Fibroblast of upper back skin (primary cell): ENCODE measurements at regions not wholly inside any gene's neighbourhood (a gene's known extent, or its start where the extent isn't known, plus 50 kb on each side); places are given as distances from the start of the nearest gene placed in this dataset.
A peak's percentile ranks its signal among the peaks of the same experiment; 100 is the strongest.

ENCODE experiments used
- DNase-seq: peaks from one replicate; pipeline ENCODE4 v3.0.0-alpha.2; 2013

DNA sequence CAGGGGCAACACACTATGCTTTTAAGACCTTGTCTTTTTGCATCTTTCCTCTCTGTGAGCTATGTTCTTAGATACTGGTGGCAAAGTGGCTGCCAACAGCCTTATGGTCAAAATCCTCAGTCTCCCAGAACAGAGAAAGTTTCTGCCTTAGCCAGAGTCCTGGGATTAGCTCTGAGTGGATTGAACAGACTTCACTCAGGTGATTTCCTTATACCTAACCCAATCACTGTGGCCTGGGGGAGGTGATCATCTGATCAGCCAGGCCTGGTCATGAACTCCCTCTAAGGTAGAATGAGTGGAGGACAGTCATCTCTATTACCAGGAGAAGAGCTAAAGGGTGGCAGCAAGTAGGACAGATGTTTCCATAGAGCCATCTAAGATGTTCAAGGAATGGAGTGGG, 218.5 kb upstream of the E2F8 start:
- DNase-seq: no peak

GRCh38 chr11:19458721-19459120, 218.0 kb upstream of the E2F8 start:
- no peak for DNase-seq

- DNase-seq: peak; percentile 72
Measured at GRCh38 chr11:19458231-19458630, 217.5 kb upstream of the E2F8 start.

DNA sequence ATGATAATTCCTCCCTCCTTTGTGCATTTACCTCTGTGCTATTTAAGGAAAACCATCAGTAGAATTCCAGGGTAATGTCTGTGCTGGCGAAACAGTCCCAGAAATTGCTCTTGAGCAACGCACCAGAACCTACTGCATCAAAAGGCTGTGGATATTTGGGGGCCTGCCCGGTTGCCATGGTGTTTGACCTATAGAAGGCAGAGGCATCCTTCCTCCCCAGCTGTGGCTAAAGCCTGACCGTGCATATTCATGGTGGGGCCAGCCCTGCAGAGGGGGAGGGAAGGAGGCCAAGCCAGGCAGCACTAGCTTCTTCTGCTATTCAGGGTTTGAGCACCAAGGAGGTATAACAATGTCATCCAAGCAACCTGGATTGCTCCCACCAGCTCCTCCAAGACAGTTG, 215.0 kb upstream of the E2F8 start:
- peak; percentile 89 for DNase-seq

DNA sequence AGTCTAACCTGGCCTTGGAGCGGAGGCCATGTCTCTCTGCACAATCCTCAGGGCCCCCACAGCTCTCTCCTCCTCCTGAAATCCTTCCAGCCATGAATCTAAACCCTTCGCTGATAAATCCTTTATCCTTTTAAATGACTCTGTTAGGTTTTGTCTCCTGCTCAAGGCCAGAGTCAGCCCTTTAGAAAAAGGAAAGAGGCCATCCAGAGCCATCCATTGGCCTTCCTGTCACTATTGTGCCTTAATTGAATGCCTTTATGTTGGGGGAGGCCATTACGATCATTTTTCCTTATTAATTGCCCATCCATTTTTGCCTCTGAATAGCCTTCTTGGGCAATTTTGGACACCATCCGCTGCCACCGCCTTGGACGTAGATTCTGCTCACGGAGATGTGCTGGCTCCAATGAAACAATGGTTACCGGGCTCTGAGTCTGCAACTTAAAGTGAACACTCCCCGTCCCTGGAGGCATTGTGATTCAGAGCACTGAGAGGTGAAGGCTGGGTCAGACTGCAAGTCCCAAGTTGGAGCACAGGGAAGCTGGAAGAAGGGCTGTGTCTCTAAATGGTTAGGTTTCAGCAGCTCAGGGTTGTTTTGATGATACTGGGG, 213.0 kb upstream of the E2F8 start:
- peak; percentile 79 for DNase-seq

DNA sequence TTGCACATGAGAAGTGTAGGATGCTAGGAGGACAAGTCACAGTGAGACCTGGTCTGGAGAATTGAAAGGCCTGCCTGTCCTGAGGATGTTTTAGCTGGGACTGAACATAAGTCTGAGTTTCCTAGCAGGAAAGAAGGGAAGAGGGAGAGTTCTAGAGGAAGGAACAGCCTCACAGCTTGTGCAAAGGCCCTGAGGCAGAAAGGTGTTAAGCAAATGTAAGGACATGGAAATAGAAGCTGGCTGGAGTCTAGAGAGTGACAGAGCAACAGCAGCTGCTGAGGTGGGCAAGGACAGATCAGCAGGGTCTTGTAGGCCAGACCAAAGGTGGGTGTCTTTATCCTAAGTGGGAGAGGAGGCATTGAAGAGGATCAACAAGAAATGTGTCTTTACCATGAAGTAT, 210.9 kb upstream of the E2F8 start:
- DNase-seq: no peak

DNA sequence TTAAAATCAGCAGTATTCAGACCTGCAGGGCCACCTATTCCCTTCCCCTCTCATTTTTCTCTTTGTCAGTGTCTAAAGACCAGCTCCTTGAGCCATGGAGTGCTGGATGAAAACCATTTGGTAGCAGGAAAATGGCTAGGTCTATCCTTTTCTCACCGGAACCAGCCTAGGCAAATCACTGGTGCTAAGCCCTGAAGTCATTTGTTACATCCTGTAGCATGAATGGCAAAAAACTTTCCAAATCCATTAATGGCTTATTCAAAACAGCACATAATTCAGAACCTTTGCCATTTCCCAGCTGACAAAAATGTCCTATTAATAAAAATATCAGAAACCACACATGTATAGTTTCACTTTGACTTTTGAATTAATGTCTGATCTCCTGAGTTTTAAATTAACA, 209.5 kb upstream of the E2F8 start:
- no peak for DNase-seq

DNA sequence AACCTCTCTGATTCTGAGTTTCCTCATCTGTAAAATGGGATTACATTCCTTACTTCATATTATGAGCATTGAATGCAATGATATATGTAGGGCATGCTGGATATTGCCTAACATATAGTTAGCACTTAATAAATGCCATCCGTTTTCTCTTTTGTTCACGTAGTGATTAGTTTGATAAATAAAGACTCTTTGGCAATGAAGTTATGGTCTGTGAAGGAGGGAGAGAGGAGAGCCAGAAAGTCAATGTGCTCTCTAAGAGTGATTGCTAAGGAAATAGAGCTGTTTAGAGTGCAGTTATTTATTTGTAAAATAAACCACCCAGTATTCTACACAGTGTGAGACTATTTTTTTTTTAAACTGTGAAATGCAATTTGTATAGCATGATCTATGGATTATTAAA, 207.9 kb upstream of the E2F8 start:
- DNase-seq: no peak

DNA sequence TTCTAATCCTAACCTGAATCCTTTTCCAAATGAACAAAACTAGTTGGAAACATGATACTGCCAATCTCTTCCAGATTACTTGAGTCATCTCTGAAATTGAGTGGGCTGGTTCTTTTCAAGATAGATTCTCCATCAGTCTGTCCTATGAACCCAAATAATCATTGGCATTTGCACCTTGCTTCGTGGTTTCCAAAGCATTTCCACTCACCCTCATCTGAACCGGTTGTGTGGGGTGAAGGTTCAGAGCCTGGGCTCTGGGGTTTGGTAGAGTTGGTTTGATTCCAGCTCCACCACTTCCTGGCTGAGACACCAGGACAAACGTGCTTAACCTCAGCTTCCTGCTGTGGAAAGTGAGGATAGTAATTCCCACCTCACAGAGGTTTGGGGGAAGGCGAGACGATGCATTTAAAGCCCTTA, 206.4 kb upstream of the E2F8 start:
- peak; percentile 70 for DNase-seq

- no peak for DNase-seq
Measured at GRCh38 chr11:19445771-19446170, 205.0 kb upstream of the E2F8 start.

- peak; percentile 67 for DNase-seq
Measured at GRCh38 chr11:19444231-19444630, 203.5 kb upstream of the E2F8 start.

DNA sequence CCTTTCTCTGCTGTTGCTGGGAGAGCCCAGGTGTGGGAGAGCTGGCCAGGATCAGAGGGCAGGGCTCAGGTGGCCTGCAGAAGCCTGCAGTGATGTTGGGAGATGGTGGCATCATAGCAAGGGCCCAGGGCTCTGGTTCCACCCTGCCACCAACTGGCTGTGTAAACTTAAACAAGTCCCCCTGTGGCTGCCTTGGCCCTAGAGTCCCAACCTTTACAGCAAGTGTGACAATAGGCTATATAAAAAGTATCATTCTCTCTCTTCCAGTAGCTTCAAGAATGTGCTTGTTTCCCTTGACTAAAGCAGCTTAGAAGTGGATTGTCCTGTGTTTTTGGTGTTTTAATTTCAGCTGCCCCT, 201.8 kb upstream of the E2F8 start:
- DNase-seq: no peak

DNA sequence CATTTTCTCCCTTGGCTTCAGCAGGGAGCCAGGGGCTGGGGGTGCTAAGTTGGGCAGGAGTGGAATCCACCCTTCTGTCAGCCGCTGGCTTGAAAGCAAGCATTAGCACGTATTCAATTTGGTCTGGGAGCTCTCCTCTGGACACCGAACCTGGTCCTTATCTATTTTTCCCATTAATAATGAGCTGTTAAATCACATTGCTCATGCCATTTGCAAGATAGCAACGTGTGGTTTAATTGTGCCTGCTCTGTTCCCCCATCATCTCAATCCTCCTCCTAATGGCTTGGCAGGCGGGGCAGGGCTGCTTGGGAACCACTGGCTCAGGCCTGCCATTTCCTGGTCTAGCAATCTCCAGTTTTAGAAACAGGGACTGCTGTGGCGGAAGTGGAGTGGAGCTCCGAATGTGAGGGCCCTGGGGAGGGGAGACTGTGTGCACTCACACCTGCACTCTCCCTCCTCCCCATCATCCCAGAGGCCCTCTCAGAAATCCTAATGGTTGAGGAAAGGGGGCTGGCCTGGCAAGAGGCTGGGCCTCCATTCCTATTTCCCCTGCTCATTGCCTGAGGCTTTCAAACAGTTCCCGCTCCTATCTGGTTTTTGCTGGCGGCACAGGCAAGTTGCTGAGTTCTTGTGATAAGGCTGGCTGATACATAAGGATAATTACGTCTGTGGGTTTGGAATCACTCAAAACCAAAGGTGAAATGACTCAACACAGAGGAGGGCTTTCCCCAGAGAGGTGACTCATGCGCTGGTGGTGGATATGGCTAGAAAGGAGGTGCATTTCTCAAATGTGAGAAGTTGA, 201.2 kb upstream of the E2F8 start:
- DNase-seq: peak; percentile 96

DNA sequence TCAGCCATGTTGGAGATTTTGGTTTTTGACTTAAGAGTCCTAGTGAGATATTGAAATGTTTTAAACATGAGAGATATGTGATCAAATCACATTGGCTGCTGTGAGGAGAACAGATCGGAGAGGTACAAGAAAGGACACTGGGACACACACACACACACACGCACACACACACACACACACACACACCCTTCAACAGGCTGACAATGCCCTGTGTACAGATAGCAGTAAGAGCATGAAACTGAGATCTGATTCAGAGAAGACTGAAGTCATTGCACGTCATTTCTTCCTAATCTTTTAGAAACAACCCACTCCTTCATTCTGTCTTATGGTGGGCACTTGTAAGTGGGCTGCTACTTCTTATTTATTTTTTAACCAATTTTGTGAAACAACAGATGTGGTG, 200.5 kb upstream of the E2F8 start:
- DNase-seq: no peak

GRCh38 chr11:19437760-19438159, 197.0 kb upstream of the E2F8 start:
- peak; percentile 86 for DNase-seq

GRCh38 chr11:19436932-19437331, 196.2 kb upstream of the E2F8 start:
- DNase-seq: no peak

GRCh38 chr11:19435306-19435989, 194.7 kb upstream of the E2F8 start:
- DNase-seq: no peak

DNA sequence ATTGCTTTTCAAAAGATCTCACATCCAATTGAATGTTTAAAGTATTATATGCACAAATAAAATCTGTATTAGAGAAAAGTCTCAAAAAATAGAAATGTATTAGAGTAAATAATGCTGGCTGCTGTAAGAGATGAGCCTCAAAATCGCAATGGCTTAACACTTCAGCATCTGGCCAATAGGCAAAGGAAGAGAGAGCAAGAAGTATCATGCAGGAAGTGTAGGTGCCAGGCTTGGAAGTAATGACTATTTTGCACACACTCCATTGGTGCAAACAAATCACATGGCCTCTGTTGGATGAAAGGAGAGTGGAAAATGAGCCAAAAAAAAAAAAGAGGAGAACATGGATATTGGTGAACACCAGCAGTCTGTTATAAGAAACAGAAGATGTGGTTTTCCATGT, 193.0 kb upstream of the E2F8 start:
- DNase-seq: no peak

GRCh38 chr11:19433367-19433766, 192.6 kb upstream of the E2F8 start:
- DNase-seq: no peak

DNA sequence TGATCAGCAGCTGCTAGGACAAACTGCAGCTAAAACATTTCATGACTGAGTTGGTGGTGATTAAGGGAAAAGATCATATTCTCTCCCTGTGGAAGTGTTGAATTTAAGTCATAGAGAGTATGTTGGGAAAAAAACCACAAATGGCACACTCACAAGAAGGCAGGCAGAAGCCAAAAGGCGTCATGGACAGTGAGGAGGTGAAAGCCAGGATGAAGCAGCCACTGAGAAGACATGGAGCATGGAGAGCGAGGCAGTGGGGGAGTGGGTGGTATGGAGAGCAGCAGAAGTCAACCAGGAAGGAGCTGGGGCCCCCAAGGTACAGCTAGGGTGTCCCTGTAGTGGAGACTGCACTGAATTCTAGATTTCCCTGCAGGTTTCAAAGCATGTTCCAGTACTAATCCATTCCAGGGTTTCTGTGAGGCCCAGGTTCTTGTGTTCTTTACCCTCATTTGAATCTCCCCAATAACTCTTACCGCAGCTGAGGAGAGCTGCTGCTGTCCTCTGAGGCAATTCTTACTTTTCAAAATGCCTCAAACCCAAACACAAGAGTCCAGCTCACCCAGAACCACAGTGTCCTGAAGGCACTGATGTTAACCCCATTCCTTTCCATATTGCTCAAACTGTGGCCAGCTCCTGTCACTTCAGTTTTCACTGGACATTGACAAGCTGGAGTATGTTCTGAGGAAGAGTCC, 191.8 kb upstream of the E2F8 start:
- DNase-seq: peak; percentile 94

DNA sequence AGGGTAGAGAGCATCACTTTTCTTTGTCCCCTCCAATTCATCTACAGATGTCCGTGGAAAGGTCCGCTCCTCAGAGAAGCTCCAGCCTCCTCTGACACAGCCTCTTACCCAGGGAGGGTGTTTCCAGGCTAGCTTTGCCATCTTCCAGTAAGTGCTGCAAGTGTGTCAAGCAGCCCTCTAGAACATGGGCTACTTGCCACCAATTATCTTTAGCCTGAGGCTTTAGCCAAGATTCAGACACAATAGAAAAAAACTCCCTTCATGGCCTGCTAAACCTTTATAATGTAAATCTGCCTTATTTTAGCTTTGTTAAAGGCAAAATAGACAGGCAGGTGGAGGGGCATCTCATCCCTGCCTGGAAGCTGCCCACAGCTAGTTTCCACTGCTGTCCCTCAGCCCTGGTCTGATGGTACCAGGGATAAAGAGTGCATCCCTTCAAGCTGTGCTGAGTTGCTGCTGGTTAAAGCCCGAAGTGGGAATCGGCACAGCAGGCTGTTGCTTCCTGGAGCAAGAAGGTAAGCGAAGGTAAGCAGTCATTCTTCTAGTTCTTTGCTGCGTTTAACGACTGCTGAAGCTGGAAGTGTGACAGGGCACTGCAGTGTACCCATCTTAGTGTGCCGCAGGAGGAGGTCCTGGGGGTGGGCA, 190.1 kb upstream of the E2F8 start:
- no peak for DNase-seq

DNA sequence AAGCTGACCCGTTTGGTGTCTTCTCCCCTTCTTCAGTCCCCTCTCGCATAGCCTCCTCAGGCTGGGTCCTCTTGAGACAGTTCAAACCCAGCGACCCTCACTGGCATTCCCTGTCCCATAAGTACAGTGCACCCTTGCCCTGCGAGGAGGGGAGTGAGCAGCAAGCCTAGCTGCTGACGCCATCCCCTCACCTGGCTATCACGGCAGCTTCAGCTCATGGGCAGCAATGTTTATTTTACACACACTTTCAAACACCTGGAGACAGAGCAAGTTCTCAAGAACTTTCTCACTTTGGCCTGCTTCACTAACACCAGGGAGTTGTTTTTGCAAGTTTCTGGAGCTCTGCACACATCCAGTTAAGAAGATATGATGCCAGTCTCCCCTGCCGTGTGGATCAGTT, 189.6 kb upstream of the E2F8 start:
- DNase-seq: no peak

- no peak for DNase-seq
Measured at GRCh38 chr11:19429108-19429760, 188.5 kb upstream of the E2F8 start.
